ENCODE measurements at regions not wholly inside any gene's neighbourhood (a gene's known extent, or its start where the extent isn't known, plus 50 kb on each side); places are given as distances from the start of the nearest gene placed in this dataset.

- no peak overlapping the region for H4K5ac ChIP-seq (ENCODE audit: insufficient read length, low read depth, low read length)
- no peak overlapping the region for H3K27ac ChIP-seq (ENCODE audit: insufficient read length, low read depth, low read length)
- no peaks in the 10 kb centered on the region for H3K79me1 ChIP-seq (ENCODE audit: insufficient read depth, low read depth, low read length, poor library complexity, severe bottlenecking)
- no peak overlapping the region for H2BK5ac ChIP-seq (ENCODE audit: insufficient read length, low read length)
- no peak overlapping the region for H3K56ac ChIP-seq (ENCODE audit: insufficient read length, low read depth, low read length)
- whole genome bisulfite sequencing (ENCODE audit: extremely low coverage, insufficient read length, low lambda C conversion rate) = 100% methylated on average over 1 of the region's 3 CpGs
- no peak overlapping the region for H2BK120ac ChIP-seq (ENCODE audit: low read depth, low read length, poor library complexity, severe bottlenecking)
- H2BK12ac ChIP-seq (ENCODE audit: insufficient read length, low read depth, low read length) = no peak overlapping the region
- H4K8ac ChIP-seq (replicated peaks; ENCODE audit: insufficient read length, low read depth, low read length) = no peak overlapping the region
- TF ChIP-seq, protein P1, sequence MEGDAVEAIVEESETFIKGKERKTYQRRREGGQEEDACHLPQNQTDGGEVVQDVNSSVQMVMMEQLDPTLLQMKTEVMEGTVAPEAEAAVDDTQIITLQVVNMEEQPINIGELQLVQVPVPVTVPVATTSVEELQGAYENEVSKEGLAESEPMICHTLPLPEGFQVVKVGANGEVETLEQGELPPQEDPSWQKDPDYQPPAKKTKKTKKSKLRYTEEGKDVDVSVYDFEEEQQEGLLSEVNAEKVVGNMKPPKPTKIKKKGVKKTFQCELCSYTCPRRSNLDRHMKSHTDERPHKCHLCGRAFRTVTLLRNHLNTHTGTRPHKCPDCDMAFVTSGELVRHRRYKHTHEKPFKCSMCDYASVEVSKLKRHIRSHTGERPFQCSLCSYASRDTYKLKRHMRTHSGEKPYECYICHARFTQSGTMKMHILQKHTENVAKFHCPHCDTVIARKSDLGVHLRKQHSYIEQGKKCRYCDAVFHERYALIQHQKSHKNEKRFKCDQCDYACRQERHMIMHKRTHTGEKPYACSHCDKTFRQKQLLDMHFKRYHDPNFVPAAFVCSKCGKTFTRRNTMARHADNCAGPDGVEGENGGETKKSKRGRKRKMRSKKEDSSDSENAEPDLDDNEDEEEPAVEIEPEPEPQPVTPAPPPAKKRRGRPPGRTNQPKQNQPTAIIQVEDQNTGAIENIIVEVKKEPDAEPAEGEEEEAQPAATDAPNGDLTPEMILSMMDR (conservative IDR thresholded peaks at IDR 0.05) = no peak
- no peak overlapping the region for H2BK20ac ChIP-seq (ENCODE audit: low read depth, low read length, poor library complexity, severe bottlenecking)
- no peak overlapping the region for H3K9ac ChIP-seq (ENCODE audit: extremely low read depth, insufficient read length, low read length)
- H3K4ac ChIP-seq (ENCODE audit: low read depth, low read length) = no peak overlapping the region
- H3K4me2 ChIP-seq (ENCODE audit: insufficient read depth, insufficient read length, low read length) = no peak overlapping the region
- H2BK15ac ChIP-seq (ENCODE audit: low read depth, low read length) = no peak overlapping the region
- H3K23me2 ChIP-seq (ENCODE audit: insufficient read length, low read depth, low read length, poor library complexity, severe bottlenecking) = no peaks in the 10 kb centered on the region
- H2AFZ ChIP-seq (ENCODE audit: low read length) = no peak overlapping the region
- H3K4me1 ChIP-seq (ENCODE audit: insufficient read depth, low read length) = no peaks in the 10 kb centered on the region
- no peak overlapping the region for H3K14ac ChIP-seq (ENCODE audit: insufficient read depth, low read length)
- no peaks in the 10 kb centered on the region for H3K27me3 Mint-ChIP-seq (ENCODE audit: low read depth)
- H3K4me3 Mint-ChIP-seq = no peak overlapping the region
- no peaks in the 10 kb centered on the region for H4K20me1 ChIP-seq (ENCODE audit: control insufficient read depth, insufficient read depth, insufficient read length)
- no peak overlapping the region for H4K91ac ChIP-seq (ENCODE audit: insufficient read length, low read depth, low read length)
- no peaks in the 10 kb centered on the region for H3K36me3 Mint-ChIP-seq (ENCODE audit: insufficient read depth in 1 of 3, low read depth in 3 of 3)
- no peaks in the 10 kb centered on the region for H3K9me3 Mint-ChIP-seq
- no peaks in the 10 kb centered on the region for H3K4me1 Mint-ChIP-seq
- no peaks in the 10 kb centered on the region for H3K79me2 ChIP-seq (ENCODE audit: insufficient read depth, low read length)
- H3K27ac Mint-ChIP-seq = no peak overlapping the region; a peak in 2 of 7 replicates
- no peaks in the 10 kb centered on the region for H3K9me3 ChIP-seq (ENCODE audit: control insufficient read depth, low read depth, low read length)
- H3T11ph ChIP-seq (ENCODE audit: low read length) = no peak overlapping the region
- no peak overlapping the region for H3K18ac ChIP-seq (ENCODE audit: insufficient read length, low read depth, low read length)
- H3K23ac ChIP-seq (ENCODE audit: insufficient read length, low read depth, low read length) = no peak overlapping the region
- DNase-seq = no peak
- no peak overlapping the region for H2AK5ac ChIP-seq (ENCODE audit: insufficient read length, low read length)
- no peaks in the 10 kb centered on the region for H3K27me3 ChIP-seq (ENCODE audit: insufficient read depth, low read length)
These were observed 129.9 kb upstream of the ADGRL3 start for GRCh38 chr4:61070269-61070668.

Measured in H9 (cell line).